ENCODE measurements at regions not wholly inside any gene's neighbourhood (a gene's known extent, or its start where the extent isn't known, plus 50 kb on each side); places are given as distances from the start of the nearest gene placed in this dataset.

GRCh38 chr21:16597753-16598152, 868.0 kb downstream of the USP25 start:
- no peak for ATAC-seq
- intact Hi-C loops (cut with DNase I, micrococcal nuclease), result no loop called here
- DNase-seq, result no peak

- DNase-seq, result no peak
- no peak for ATAC-seq
- intact Hi-C loops (cut with DNase I, micrococcal nuclease), result no loop called here
Measured at GRCh38 chr21:16605597-16605996, 875.8 kb downstream of the USP25 start.

- ATAC-seq, result no peak
- DNase-seq, result no peak
- intact Hi-C loops (cut with DNase I, micrococcal nuclease), result no loop called here
Measured at GRCh38 chr21:16606271-16606670, 876.5 kb downstream of the USP25 start.

- ATAC-seq (no peak), DNase-seq (no peak)
- intact Hi-C loops (cut with DNase I, micrococcal nuclease), result no loop called here
Measured at GRCh38 chr21:16608209-16608830, 878.5 kb downstream of the USP25 start.

GRCh38 chr21:16619281-16619680, 889.5 kb downstream of the USP25 start:
- ATAC-seq, result no peak
- no peak for DNase-seq
- intact Hi-C loops (cut with DNase I, micrococcal nuclease), result no loop called here

GRCh38 chr21:16620786-16621320, 891.1 kb downstream of the USP25 start:
- no peak for ATAC-seq

GRCh38 chr21:16624479-16625118, 888.2 kb upstream of the CXADR start:
- ATAC-seq, result no peak
- no peak for DNase-seq
- intact Hi-C loops (cut with DNase I, micrococcal nuclease), result no loop called here

More at GRCh38 chr21:16620786-16621320, 891.1 kb downstream of the USP25 start:
- intact Hi-C loops (cut with DNase I, micrococcal nuclease), result no loop called here
- DNase-seq, result no peak

GRCh38 chr21:16625491-16625890, 887.4 kb upstream of the CXADR start:
- ATAC-seq (no peak), DNase-seq (no peak)
- intact Hi-C loops (cut with DNase I, micrococcal nuclease), result no loop called here

GRCh38 chr21:16633831-16634459, 878.9 kb upstream of the CXADR start:
- ATAC-seq (no peak), DNase-seq (no peak)
- intact Hi-C loops (cut with DNase I, micrococcal nuclease), result no loop called here

- intact Hi-C loops (cut with DNase I, micrococcal nuclease), result no loop called here
Measured at GRCh38 chr21:16634515-16634914, 878.3 kb upstream of the CXADR start.

GRCh38 chr21:16640297-16641027, 872.4 kb upstream of the CXADR start:
- intact Hi-C loops (cut with DNase I, micrococcal nuclease), result no loop called here
- no peak for ATAC-seq
- DNase-seq, result no peak

More at GRCh38 chr21:16634515-16634914, 878.3 kb upstream of the CXADR start:
- ATAC-seq (no peak), DNase-seq (no peak)

GRCh38 chr21:16642353-16642752, 870.5 kb upstream of the CXADR start:
- intact Hi-C loops (cut with DNase I, micrococcal nuclease), result no loop called here
- ATAC-seq (no peak), DNase-seq (no peak)

- DNase-seq (no peak), ATAC-seq (no peak)
- intact Hi-C loops (cut with DNase I, micrococcal nuclease), result no loop called here
Measured at GRCh38 chr21:16644685-16645084, 868.2 kb upstream of the CXADR start.

GRCh38 chr21:16650714-16651366, 862.0 kb upstream of the CXADR start:
- intact Hi-C loops (cut with DNase I, micrococcal nuclease), result no loop called here
- DNase-seq, result no peak
- ATAC-seq, result no peak

- ATAC-seq, result no peak
- intact Hi-C loops (cut with DNase I, micrococcal nuclease), result no loop called here
Measured at GRCh38 chr21:16651956-16652355, 860.9 kb upstream of the CXADR start.

GRCh38 chr21:16663436-16663835, 849.4 kb upstream of the CXADR start:
- no peak for ATAC-seq
- DNase-seq, result no peak
- intact Hi-C loops (cut with DNase I, micrococcal nuclease), result no loop called here

More at GRCh38 chr21:16651956-16652355, 860.9 kb upstream of the CXADR start:
- DNase-seq, result no peak

GRCh38 chr21:16667395-16667794, 845.4 kb upstream of the CXADR start:
- ATAC-seq (no peak), DNase-seq (no peak)
- intact Hi-C loops (cut with DNase I, micrococcal nuclease), result no loop called here

- ATAC-seq (no peak), DNase-seq (no peak)
- intact Hi-C loops (cut with DNase I, micrococcal nuclease), result no loop called here
Measured at GRCh38 chr21:16674949-16675348, 837.9 kb upstream of the CXADR start.

GRCh38 chr21:16676391-16676790, 836.5 kb upstream of the CXADR start:
- ATAC-seq (no peak), DNase-seq (no peak)
- intact Hi-C loops (cut with DNase I, micrococcal nuclease), result no loop called here
